ENCODE measurements at regions not wholly inside any gene's neighbourhood (a gene's known extent, or its start where the extent isn't known, plus 50 kb on each side); places are given as distances from the start of the nearest gene placed in this dataset.

DNA sequence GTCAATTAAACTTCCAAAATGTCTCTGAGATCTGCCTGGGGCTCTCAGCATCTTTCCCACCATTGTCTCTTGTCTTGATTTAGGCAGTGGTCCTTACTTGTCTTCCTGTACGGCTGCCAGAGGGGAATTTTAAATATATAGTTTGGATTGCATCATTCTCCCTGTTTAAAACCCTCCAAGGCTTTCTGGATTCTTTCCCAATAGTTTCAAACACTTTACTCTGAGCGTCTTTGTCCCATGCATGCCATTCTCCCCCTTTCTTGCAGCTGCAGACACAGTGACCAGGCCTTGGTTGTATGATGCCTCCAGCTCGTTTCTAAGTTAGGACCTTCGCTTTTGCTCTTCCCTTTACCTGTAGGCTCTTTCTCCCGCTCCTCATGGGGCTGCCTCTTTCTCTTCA lies 323.3 kb upstream of the CTNNB1 start:
- Histone ChIP-seq H3K4me3 (replicated peaks; ENCODE audit: insufficient read depth, low read length) (no peak overlapping the region), H3K27me3 (ENCODE audit: insufficient read depth, poor library complexity, severe bottlenecking) (no peaks in the 10 kb centered on the region), H3K27ac (replicated peaks) (no peak overlapping the region)
- DNase-seq (ENCODE audit: low read depth in 1 of 2, low spot score in 1 of 2): no peak
- TF ChIP-seq SPI1 (IDR thresholded peaks at IDR 0.05; ENCODE audit: borderline replicate concordance, low read depth) (no peak), GABPA (IDR thresholded peaks at IDR 0.05; ENCODE audit: low read depth) (no peak), POLR2AphosphoS5 (IDR thresholded peaks at IDR 0.05; ENCODE audit: low read depth) (no peak)
- TF ChIP-seq, protein P1, sequence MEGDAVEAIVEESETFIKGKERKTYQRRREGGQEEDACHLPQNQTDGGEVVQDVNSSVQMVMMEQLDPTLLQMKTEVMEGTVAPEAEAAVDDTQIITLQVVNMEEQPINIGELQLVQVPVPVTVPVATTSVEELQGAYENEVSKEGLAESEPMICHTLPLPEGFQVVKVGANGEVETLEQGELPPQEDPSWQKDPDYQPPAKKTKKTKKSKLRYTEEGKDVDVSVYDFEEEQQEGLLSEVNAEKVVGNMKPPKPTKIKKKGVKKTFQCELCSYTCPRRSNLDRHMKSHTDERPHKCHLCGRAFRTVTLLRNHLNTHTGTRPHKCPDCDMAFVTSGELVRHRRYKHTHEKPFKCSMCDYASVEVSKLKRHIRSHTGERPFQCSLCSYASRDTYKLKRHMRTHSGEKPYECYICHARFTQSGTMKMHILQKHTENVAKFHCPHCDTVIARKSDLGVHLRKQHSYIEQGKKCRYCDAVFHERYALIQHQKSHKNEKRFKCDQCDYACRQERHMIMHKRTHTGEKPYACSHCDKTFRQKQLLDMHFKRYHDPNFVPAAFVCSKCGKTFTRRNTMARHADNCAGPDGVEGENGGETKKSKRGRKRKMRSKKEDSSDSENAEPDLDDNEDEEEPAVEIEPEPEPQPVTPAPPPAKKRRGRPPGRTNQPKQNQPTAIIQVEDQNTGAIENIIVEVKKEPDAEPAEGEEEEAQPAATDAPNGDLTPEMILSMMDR (IDR thresholded peaks at IDR 0.05; ENCODE audit: insufficient read depth, low read length): no peak
- TF ChIP-seq, protein P2, sequence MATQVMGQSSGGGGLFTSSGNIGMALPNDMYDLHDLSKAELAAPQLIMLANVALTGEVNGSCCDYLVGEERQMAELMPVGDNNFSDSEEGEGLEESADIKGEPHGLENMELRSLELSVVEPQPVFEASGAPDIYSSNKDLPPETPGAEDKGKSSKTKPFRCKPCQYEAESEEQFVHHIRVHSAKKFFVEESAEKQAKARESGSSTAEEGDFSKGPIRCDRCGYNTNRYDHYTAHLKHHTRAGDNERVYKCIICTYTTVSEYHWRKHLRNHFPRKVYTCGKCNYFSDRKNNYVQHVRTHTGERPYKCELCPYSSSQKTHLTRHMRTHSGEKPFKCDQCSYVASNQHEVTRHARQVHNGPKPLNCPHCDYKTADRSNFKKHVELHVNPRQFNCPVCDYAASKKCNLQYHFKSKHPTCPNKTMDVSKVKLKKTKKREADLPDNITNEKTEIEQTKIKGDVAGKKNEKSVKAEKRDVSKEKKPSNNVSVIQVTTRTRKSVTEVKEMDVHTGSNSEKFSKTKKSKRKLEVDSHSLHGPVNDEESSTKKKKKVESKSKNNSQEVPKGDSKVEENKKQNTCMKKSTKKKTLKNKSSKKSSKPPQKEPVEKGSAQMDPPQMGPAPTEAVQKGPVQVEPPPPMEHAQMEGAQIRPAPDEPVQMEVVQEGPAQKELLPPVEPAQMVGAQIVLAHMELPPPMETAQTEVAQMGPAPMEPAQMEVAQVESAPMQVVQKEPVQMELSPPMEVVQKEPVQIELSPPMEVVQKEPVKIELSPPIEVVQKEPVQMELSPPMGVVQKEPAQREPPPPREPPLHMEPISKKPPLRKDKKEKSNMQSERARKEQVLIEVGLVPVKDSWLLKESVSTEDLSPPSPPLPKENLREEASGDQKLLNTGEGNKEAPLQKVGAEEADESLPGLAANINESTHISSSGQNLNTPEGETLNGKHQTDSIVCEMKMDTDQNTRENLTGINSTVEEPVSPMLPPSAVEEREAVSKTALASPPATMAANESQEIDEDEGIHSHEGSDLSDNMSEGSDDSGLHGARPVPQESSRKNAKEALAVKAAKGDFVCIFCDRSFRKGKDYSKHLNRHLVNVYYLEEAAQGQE (IDR thresholded peaks at IDR 0.05; ENCODE audit: insufficient replicate concordance, low read depth): no peak

DNA sequence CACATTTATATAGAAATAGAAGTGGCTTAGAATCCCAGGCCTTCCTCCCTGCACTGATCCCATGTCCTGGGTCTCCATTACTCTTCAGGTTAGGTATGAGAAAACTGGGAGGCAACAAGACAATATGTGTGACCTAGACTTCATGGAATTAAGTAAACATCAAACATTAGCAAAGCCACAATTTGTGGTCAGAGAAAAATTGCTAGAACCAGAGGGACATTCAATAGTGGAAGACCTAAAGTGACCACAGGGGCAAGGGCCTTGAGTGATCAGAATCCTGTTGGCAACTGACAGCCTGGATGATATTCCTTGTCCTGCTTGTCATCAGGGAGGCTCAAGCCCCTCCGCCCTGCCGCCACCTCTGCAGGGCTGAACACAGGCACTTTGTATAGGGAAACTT lies 322.8 kb upstream of the CTNNB1 start:
- TF ChIP-seq, protein P2 (IDR thresholded peaks at IDR 0.05; ENCODE audit: insufficient replicate concordance, low read depth): no peak
- TF ChIP-seq POLR2AphosphoS5 (IDR thresholded peaks at IDR 0.05; ENCODE audit: low read depth) (no peak), GABPA (IDR thresholded peaks at IDR 0.05; ENCODE audit: low read depth) (no peak), SPI1 (IDR thresholded peaks at IDR 0.05; ENCODE audit: borderline replicate concordance, low read depth) (no peak)
- TF ChIP-seq, protein P1 (IDR thresholded peaks at IDR 0.05; ENCODE audit: insufficient read depth, low read length): no peak
- H3K27me3 ChIP-seq (ENCODE audit: insufficient read depth, poor library complexity, severe bottlenecking): no peaks in the 10 kb centered on the region
- no peak overlapping the region for H3K4me3 ChIP-seq (replicated peaks; ENCODE audit: insufficient read depth, low read length)
- DNase-seq (ENCODE audit: low read depth in 1 of 2, low spot score in 1 of 2): no peak
- H3K27ac ChIP-seq (replicated peaks): no peak overlapping the region

GRCh38 chr3:40877631-40878463 lies 321.5 kb upstream of the CTNNB1 start:
- Histone ChIP-seq H3K4me3 (replicated peaks; ENCODE audit: insufficient read depth, low read length) (no peak overlapping the region), H3K27me3 (ENCODE audit: insufficient read depth, poor library complexity, severe bottlenecking) (no peaks in the 10 kb centered on the region), H3K27ac (replicated peaks) (no peak overlapping the region)
- TF ChIP-seq, protein P1 (IDR thresholded peaks at IDR 0.05; ENCODE audit: insufficient read depth, low read length): no peak
- TF ChIP-seq POLR2AphosphoS5 (IDR thresholded peaks at IDR 0.05; ENCODE audit: low read depth) (no peak), SPI1 (IDR thresholded peaks at IDR 0.05; ENCODE audit: borderline replicate concordance, low read depth) (no peak), GABPA (IDR thresholded peaks at IDR 0.05; ENCODE audit: low read depth) (no peak)
- TF ChIP-seq, protein P2 (IDR thresholded peaks at IDR 0.05; ENCODE audit: insufficient replicate concordance, low read depth): no peak
- no peak for DNase-seq (ENCODE audit: low read depth in 1 of 2, low spot score in 1 of 2)
